ENCODE measurements at regions not wholly inside any gene's neighbourhood (a gene's known extent, or its start where the extent isn't known, plus 50 kb on each side); places are given as distances from the start of the nearest gene placed in this dataset.
A peak's percentile ranks its signal among the peaks of the same experiment; 100 is the strongest.

GRCh38 chr13:107518292-107518691 lies 697.0 kb downstream of the LIG4 start:
- no peak overlapping the region for H3K4me3 ChIP-seq (ENCODE audit: control insufficient read depth, low read depth, low read length)
- no peak for TF ChIP-seq CTCF (conservative IDR thresholded peaks at IDR 0.05; ENCODE audit: control insufficient read depth, insufficient read depth, low read depth, low read length)
- DNase-seq (ENCODE audit: low read depth) = peak; percentile 10

- no peak for DNase-seq (ENCODE audit: low read depth)
- no peak for TF ChIP-seq CTCF (conservative IDR thresholded peaks at IDR 0.05; ENCODE audit: control insufficient read depth, insufficient read depth, low read depth, low read length)
- H3K4me3 ChIP-seq (ENCODE audit: control insufficient read depth, low read depth, low read length) = no peak overlapping the region
These were observed 698.8 kb downstream of the LIG4 start for GRCh38 chr13:107516517-107516916.

- TF ChIP-seq CTCF (conservative IDR thresholded peaks at IDR 0.05; ENCODE audit: control insufficient read depth, insufficient read depth, low read depth, low read length) = no peak
- DNase-seq (ENCODE audit: low read depth) = no peak
- H3K4me3 ChIP-seq (ENCODE audit: control insufficient read depth, low read depth, low read length) = no peak overlapping the region
These were observed 702.8 kb downstream of the LIG4 start for GRCh38 chr13:107512551-107512950.

GRCh38 chr13:107497661-107498060 lies 717.7 kb downstream of the LIG4 start:
- TF ChIP-seq CTCF (conservative IDR thresholded peaks at IDR 0.05; ENCODE audit: control insufficient read depth, insufficient read depth, low read depth, low read length) = no peak
- no peak for DNase-seq (ENCODE audit: low read depth)
- H3K4me3 ChIP-seq (ENCODE audit: control insufficient read depth, low read depth, low read length) = no peak overlapping the region

- no peak for TF ChIP-seq CTCF (conservative IDR thresholded peaks at IDR 0.05; ENCODE audit: control insufficient read depth, insufficient read depth, low read depth, low read length)
- DNase-seq (ENCODE audit: low read depth) = no peak
- H3K4me3 ChIP-seq (ENCODE audit: control insufficient read depth, low read depth, low read length) = no peak overlapping the region
These were observed 722.1 kb downstream of the LIG4 start for GRCh38 chr13:107493266-107493665.

GRCh38 chr13:107482688-107483087 lies 732.6 kb downstream of the LIG4 start:
- no peak for DNase-seq (ENCODE audit: low read depth)
- H3K4me3 ChIP-seq (ENCODE audit: control insufficient read depth, low read depth, low read length) = no peak overlapping the region
- TF ChIP-seq CTCF (conservative IDR thresholded peaks at IDR 0.05; ENCODE audit: control insufficient read depth, insufficient read depth, low read depth, low read length) = no peak

- peak; percentile 8 for DNase-seq (ENCODE audit: low read depth)
- H3K4me3 ChIP-seq (ENCODE audit: control insufficient read depth, low read depth, low read length) = no peak overlapping the region
- TF ChIP-seq CTCF (conservative IDR thresholded peaks at IDR 0.05; ENCODE audit: control insufficient read depth, insufficient read depth, low read depth, low read length) = no peak
These were observed 735.2 kb downstream of the LIG4 start for GRCh38 chr13:107480130-107480529.

Measured in fibroblast of mammary gland (primary cell).